A549 (cell line): ENCODE measurements at regions not wholly inside any gene's neighbourhood (a gene's known extent, or its start where the extent isn't known, plus 50 kb on each side); places are given as distances from the start of the nearest gene placed in this dataset.

Experiments
- ATOH8 ChIP-seq: fragments of 250-450 bp; sonication (Bioruptor Pico); IDR thresholded peaks from 2 replicates; pipeline ENCODE4 v1.5.0; 2020; ENCODE audit warnings: low read depth, mild to moderate bottlenecking, moderate library complexity
- CTCF ChIP-seq: fragments of >200 bp; sonication (Bioruptor Twin); formaldehyde crosslinking; IDR thresholded peaks from 3 replicates; pipeline ENCODE4 v1.5.1; 2016
- ELK1 ChIP-seq: fragments of 150-350 bp; IDR thresholded peaks from 2 replicates; pipeline ENCODE4 v1.6.1; 2014; ENCODE audit warnings: low read depth, mild to moderate bottlenecking, low read length
- NR3C1 ChIP-seq: fragments of >200 bp; sonication (Bioruptor Twin); formaldehyde crosslinking; IDR thresholded peaks from 3 replicates; pipeline ENCODE4 v1.6.1; 2017
- POLR2A ChIP-seq: IDR thresholded peaks from 2 replicates; pipeline ENCODE4 v1.6.1; 2012; ENCODE audit warnings: mild to moderate bottlenecking, low read length
- RAD21 ChIP-seq, 2 experiments: fragments of >200 bp in 1 of 2; sonication (Bioruptor Twin) in 1 of 2; formaldehyde crosslinking in 1 of 2; IDR thresholded peaks in 1 of 2; conservative IDR thresholded peaks in 1 of 2; 2 replicates in 1 of 2; 3 replicates in 1 of 2; pipeline ENCODE4 v1.6.1; 2012 to 2018; ENCODE audit warnings: inconsistent platforms in 1 of 2
- RNF2 ChIP-seq: fragments of 200-600 bp; sonication (generic); IDR thresholded peaks from 2 replicates; pipeline ENCODE4 v1.6.1; 2016; ENCODE audit warnings: low read depth, mild to moderate bottlenecking, antibody characterized with exemption, moderate library complexity, borderline replicate concordance
- SMC3 ChIP-seq: fragments of >200 bp; sonication (Bioruptor Twin); formaldehyde crosslinking; IDR thresholded peaks from 3 replicates; pipeline ENCODE4 v1.6.1; 2018; ENCODE audit warnings: inconsistent platforms

- TF ChIP-seq ELK1: no peak
- no peak for TF ChIP-seq POLR2A
- no peak for TF ChIP-seq CTCF
- TF ChIP-seq NR3C1: no peak
- no peak for TF ChIP-seq RNF2
- no peak for TF ChIP-seq RAD21 (conservative IDR thresholded peaks at IDR 0.05 in 1 of 2, IDR thresholded peaks at IDR 0.05 in 1 of 2)
- no peak for TF ChIP-seq ATOH8 (CRISPR knock-in tag)
- no peak for TF ChIP-seq SMC3
Observed at GRCh38 chr1:38736399-38736798, 123.2 kb downstream of the RRAGC start.
